Activated T-helper 1 cell treated with Interleukin-2 at 50 U/mL for 16 hours (primary cell): ENCODE measurements at regions not wholly inside any gene's neighbourhood (a gene's known extent, or its start where the extent isn't known, plus 50 kb on each side); places are given as distances from the start of the nearest gene placed in this dataset.

Source experiments
- DNase-seq: peaks from one replicate; pipeline ENCODE4 v3.0.0-alpha.2; 2020; ENCODE audit warnings: low read depth

DNA sequence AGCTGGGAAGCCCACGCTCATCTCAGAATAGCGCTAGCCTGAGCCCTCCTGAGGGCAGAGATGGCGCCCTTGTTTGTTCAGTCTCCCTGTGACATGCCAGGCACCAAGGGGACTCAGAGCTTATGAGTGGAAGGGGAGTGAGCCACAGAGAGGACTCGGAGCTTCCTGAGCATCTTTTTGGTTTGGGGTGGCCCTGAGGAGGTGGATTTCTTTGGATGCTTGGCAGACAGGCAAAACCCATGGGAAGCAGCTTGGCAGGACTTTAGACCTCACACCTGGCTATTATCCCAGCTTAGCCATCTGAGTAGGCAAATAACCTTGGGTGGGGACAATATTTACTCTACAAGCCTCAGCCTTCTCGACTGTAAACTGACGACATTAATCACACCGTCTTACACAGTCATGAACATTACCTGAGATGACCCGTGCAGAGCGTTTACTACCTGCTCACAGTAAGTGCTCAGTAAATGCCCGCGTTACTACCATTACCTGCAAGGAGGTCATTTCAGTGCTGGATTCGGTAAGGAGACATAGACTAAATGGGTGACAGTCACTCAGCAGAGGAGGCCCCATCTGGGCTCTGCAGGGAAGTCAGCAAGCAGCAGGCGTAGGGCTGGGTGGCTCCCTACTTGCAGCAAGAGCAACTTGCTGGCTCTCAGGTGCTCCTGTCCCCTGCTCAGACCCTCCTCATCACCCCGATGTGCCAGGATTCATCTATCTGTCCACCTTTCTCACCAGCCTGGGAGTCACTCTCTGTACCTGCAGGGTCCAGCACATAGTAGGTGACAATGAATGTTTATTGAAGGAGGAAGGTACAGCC, 54.9 kb downstream of the KLHDC7A start:
- DNase-seq, result no peak

DNA sequence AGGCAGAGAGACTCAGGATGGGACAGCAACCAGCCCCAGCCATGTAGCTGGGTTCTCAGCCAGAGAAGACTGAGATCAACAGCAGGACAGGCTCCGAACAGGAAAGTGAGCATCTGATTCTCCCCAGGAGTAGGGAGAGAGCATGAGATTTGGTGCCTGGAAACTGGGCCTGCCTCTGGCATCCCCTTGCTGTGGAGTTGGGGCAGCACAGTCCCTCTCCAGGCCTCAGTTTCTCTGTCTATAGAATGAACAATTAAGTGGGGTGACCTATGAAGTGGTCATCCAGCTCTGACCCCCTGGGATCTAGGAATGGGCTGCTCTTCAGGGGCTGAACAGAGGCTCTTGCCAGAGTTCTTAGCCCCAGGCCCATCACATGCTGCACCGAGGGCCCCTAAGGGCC, 55.6 kb downstream of the KLHDC7A start:
- no peak for DNase-seq

DNA sequence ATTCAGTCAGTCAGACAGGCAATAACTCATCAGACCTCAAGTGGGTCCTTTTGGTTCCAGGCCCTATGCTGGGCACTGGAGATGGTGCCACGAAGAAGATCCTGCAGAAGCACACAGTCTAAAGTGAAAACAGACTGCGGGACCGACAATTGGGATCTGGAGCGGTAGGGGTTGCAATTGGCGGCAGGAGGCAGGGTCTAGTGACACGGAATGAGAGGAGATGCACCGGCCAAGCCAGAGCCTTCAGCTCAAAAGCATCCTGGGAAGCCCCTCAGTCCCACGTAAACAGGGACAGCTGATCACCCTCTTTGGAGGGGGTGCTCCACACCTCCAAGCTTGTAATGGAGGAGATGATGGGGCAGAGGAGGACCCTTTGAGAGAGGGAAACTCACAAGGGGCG, 56.2 kb downstream of the KLHDC7A start:
- DNase-seq, result no peak

DNA sequence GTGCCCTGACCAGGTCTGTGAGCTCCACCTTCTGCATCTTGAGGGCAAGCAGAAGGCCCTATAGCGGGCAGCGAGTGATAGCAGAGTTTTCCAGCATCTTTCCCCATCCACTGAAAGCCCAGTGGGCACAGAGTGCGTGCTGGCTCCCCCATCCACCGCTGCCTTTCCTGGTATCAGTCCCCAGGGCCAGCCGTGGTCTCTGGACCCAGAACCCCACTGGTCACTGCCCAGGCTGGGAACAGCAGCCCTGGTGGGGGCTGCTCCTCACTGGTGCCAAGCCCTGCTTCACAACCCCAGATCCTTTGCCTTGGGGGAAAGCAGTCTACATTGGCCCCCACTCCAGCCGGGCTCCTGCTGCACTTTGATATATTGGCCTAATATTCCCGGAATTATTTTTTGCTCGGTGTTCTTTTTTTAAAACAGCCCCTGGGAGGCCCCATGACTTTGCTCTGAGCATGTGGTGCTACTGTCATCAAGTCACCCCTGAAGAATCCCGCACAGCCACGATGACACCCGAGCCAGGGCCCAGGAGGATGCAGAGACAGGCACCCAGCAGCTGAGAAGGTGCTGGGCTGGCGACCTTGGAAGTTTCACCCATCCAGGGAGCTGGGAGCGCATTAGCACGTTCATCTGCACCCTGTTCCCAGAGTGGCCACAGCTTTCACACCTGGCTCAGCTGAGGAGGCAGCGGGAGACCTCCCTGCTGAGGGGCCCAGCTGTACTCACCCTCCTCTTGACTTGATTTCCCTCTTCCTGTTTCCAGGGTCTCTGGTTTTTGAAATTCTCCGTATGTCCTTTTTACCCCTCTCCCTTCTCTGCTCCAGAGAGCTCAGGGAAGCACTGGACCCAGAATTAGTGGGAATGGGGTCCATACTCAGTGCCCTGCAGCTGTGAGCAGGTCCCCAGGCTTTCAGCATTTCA, 56.9 kb downstream of the KLHDC7A start:
- no peak for DNase-seq

DNA sequence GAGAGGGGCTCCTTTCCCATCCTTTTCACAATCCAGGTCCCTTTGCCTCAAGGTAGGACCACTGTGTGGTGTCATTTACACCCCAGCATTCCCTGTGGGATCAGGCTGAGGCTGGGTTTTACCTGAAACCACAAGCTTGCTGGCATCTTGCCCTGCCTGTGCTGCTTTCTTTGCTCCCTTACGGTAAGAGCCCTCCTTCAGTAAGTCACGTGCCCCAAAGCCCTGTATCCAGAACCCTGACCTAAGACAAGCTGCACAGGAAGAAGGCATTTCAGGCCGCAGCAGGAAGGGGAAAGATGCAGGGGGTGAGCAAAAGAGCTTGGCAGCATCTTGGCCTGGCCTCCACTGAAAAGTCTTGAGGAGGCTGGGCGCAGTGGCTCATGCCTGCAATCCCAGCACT, 58.4 kb downstream of the KLHDC7A start:
- no peak for DNase-seq

DNA sequence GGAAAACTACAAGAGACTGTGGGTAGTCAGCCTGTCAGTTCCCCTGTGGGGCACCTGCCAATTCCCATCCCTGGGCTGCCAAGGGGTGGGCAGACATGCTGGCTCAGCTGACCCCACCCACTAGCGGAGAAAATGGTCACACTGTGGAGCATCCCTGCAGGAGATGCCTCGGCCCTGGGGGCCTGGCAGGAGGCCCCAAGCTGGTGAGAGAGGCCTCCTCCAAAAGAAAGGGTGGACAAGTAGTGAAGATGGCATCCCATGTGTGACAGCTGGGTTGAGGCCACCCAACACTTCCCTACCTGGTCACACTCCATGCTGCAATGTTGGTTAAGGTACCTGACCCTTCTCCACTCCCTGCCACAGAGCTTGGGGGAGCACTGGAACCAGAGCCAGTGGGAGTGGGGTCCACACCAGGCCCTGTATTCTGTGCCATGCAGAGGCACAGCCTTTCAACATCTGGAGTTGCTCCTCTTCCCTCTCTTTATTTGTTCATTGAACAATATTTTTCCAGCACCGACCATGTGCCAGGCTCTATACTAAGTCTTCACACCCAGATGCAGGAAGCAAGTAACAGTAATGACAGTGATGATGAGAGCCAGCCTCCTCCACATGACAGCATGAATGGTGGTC, 59.5 kb downstream of the KLHDC7A start:
- no peak for DNase-seq

DNA sequence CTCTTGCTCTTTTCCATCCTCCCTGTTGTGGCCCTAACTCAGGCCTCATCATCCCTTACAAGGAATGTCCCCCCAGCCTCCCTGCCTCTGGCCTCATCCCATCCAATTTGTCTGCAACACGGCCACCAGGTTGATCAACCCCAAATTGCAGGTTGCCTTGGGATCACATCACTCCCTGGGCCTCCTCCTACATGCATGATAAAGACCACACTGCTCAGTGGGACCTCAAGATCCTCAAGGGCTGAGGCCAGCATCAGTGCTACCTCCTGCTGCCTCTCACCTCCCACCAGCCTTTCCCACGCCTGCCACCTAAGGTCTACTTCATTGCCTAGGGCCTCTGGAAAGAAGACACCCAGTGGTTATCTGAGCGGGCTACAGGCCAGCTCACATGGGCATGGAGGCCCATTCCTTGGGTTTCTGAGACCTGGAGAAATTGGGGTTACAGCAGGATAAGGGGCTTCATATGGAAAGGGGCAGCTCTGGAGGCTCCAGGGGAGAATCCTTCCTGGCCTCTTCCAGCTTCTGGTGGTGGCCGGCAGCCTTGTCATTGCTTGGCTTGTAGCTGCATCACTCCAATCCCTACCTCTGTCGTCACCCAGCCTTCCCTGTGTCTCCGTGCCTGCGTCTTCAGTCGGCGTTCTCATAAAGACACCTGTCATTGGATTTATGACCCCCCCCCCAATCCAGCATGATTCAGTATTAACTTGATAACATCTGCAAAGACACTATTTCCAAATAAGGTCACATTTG, 60.5 kb downstream of the KLHDC7A start:
- DNase-seq, result no peak

DNA sequence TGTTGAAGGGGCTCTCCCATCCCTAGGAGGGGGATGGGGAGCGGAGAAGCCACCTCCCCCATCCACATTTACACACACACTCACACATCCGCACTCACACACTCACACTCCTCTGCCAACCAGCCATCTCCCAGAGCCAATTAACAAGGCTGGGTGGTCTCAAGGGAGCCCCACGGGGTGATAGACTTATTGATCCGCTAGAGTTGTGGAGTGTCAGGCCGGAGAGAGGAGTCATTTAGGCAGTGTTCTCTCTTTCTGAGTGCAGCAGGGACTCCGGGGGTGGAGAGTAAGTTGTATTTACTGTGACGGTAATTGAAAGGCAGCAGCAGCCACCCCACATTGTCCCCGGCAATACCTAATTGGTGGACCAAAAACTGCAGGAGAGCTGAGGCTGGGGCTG, 61.6 kb downstream of the KLHDC7A start:
- DNase-seq, result no peak

DNA sequence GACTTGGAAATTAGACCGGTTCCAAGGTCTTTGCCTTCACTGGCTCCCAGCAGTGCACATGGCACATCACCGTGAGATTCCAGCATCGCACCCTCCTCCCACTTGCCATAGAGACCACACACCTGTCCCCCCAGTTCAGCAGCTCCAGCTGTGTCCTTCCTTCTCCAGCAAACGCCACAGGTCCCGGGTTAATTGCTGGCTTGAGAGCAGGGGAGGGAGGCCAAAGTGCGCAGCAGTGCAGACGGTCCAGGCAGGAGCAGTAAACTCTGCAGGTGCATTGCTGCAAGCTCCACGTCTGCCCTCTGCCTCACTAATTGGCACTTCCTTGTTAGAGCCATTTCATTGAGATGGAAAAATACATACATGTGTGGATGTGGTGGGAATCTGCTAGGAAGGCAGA, 65.3 kb downstream of the KLHDC7A start:
- DNase-seq, result no peak

DNA sequence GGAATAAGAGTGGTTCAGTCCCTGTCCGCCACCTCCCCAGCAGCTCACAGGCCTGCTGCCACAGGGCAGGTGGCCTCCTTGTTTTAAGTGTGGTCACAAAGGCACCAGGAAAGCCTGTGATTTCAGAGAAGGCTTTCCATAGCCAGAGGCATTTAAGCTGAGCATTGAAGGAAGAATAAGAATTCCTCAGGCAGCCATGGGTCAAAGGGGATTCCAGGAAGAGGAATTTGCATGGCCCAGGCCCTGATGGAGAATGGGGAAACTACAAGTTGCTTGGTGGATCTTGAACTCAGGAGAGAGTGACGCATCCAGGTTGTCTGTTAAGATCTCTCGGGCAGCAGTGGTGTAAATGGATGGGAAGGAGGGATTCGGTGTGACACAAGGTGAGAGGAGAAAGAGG, 66.7 kb downstream of the KLHDC7A start:
- DNase-seq, result no peak

DNA sequence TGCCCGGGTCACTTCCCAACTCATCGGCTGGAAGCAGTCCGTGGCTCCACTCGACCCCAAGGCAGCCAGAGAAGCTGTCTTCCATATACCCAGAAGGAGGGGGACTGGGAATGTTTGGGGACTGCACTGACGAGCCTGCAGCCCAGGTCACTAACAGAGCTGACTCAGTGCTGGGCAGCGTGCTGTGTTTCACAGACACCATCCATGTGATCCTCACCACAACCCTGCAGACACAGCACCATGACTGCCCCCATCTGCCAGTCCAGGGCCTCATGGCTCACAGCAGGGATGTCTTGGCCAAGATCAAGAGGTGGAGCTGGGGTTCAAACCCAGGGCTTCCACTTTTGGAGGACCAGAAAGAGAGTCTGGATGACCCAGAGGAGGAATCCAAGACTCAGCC, 67.9 kb downstream of the KLHDC7A start:
- no peak for DNase-seq

DNA sequence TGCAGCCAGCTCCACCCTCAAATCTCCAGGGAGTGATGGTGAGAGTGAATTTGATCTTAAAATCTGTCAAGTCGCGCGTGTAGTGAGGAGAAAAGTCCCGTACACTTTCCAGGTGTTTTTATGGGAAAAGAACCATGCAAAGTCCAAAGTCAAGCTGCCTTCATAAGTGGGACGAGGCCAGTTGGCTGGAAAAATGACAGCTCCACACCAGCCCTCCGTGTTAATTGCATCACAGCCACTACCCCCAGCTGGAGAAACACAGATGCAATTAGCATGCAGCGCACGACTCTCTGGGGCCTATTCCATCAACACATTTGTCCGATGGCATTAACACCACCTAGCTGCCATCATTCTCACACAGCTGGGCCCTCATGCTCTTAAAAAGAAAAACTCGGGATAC, 68.4 kb downstream of the KLHDC7A start:
- no peak for DNase-seq

DNA sequence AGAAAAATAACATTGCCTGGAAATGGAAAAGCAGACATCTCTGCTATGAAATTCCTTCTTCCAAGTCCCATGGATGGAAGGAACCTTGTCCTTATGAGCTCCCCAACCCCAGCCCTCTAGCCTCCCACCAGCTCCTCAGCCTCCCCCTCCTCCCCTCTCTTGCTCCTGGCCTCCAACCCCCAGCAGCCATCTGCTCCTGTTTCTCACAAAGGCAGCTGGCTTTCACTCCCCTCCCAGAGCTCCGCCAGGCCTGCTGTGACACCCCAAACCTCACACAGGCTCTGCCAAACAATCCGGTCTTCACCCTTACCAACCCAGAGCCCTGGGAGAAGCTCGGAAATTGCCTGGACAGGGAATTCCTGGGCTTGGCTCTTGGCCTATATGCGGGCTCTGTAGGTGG, 69.2 kb downstream of the KLHDC7A start:
- DNase-seq, result no peak

DNA sequence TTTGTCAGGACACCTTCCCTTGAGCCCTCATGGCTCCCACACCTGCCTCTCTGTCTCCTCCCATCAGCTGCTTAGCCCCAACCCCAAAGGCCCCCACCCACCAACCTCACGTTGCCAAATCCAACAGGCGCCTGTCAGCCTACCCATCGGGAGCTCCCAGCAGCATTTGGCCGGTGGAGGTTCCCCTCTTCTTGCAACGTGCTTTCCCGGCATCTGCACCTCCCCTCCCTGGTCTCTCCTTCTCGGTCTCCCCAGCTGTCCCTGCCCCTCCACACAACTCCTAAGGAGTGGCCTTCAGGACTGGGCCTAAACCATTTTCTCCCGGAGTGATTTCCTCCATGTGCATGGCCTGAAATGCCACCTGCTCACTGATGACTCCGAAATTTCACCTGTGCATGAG, 71.9 kb downstream of the KLHDC7A start:
- no peak for DNase-seq

DNA sequence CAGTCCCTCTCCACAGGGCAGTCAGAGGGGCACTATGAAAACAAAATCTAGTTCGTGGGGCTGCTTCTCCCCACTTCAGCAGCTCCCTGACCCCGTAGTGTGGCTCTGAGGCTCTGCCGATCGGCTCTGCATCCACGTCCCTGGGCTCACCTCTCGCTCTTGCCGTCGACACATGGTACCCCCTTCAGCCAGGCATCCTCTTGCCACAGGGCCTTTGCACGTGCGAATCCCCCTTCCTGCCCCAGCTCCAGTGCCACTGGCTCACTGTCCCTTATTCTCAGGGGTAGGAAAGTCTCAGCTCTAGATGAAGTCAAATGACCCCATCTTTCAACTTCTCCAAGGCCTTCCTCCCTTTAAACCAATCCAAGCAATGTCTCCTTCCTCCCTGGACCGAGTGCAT, 72.7 kb downstream of the KLHDC7A start:
- no peak for DNase-seq

DNA sequence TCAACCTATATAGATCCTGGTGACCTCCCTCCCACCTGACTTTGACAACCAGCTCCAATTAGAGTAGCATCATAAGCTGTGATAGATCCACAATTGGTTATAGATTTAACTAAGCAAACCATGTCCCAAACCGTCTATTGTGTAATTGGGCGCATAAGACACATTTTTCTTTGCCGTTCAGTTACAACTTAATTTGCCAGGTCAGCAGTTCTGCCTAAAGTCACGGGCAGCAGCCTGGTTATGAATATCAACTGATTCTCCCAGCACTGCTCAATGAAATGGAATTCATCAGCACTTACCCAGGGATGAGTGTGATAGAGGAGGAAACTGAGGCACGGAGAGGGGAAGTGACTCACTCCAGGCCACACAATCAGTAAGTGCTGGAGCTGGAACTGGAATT, 73.4 kb downstream of the KLHDC7A start:
- DNase-seq, result no peak

DNA sequence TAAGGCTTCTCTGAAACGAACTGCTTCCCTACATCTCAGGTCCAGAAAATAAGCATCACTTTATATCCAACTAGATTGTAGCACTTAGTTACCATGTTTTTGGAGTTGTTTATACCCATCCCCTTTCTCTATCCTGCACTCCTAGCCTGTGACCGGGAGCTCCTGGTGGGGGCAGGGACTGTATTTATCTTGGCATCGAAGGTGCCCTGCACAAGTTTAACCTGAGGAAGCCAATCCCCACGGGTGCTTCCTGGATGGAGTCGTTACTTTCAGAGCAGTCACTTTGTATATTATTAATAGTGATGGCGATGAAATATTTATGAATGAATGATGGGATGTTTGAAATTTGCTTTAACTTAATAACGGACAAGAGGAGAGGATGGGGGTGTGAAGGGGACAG, 73.9 kb downstream of the KLHDC7A start:
- DNase-seq, result no peak

DNA sequence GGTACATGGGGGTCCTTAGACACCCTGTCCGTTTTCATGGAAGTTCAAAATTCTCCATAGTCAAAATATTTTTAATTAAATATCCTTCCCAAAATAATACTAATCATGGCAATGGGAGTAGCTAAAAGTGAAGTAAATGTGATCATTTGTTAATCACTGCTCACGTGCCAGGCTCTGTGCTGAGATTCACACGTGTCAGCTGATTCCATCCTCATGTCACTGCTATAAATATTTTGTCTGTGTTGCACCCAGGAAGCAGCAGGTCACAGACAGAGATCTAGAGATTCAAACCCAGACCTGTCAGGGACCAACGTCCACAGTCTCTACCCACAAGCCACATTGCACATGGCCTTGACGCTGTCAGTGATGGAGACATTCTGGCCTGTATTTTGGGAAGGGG, 74.3 kb downstream of the KLHDC7A start:
- no peak for DNase-seq

DNA sequence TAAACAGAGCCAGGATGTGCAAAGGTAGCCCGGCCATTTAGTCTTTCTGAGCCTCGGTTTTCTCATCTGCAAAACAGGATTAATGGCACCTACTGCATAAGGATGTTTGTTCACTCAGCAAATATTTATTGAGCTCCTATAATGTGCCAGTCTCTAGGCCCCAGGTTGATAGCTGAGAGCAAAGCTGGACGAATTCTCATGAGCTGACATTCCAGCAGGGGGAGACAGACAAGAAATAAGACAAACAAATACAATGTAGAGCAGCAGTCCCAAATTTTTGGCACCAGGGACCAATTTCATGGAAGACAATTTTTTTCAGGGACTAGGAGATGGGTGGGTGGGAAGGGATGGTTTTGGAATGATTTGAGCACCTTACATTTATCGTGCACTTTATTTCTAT, 74.3 kb upstream of the PAX7 start:
- DNase-seq, result no peak

DNA sequence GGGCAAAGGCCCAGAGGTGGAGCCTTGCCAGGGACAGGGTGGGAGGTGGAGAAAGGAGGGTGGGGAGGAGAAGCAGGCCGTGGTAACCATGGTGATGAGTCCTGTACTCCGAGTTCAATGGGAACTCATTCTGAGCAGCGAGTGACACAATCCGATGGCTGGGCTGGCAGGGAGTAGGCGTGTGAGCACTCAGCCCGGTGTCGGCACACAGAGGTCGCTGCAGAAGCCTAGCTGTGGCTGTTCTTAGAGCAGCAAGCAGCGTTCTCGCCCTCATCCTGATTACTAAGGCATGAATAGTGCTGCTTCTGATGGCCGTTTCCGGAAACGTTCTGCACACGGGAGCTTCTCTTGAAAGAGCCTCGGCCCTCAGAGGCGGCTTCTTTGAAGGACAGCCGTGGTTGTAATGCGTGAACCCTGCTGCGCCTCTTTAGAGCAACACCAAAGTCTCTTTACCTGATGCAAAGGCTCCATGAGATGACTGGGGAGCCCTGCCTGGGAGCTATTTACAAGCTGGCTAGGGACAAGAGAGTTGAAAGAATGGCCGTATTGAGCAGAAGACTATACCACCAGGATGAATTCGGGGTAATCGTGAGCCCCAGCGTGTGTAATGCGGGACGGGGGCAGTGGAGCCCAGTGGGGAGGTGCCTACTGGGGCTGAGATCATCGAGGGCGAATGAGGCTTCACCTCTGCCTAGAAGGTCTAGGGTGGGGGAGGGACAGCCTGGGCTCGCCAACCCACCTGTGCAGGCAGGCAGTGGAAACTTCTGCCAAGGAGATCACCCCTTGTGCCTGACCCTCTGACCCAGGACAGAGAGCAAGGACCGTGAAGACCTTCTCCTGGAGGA, 72.8 kb upstream of the PAX7 start:
- no peak for DNase-seq

DNA sequence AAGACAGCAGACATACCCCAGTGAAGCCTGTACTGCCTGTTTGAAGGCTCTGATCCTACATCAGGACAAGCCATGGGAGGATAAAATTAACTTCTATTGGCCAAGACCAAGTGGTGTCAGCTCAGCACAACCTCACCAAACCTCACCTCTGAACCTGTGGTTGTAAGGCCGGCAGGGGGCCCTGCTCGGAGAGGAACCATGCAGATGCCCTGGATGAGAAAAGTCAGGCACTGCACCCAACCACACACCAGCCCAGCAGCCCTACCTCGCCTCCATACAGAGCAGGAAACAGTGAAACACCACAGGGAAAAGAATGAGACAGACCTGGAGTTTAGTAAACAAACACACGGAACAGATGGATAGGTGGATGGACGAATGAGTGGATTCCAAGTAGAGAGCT, 70.0 kb upstream of the PAX7 start:
- no peak for DNase-seq
